DMS114 treated with DMSO at 0.1 percent for 48 hours (cell line): ENCODE measurements at regions not wholly inside any gene's neighbourhood (a gene's known extent, or its start where the extent isn't known, plus 50 kb on each side); places are given as distances from the start of the nearest gene placed in this dataset.

Source experiments
- DNase-seq: peaks from one replicate; lab custom pipeline; 2025; ENCODE audit not compliant: unreplicated experiment; lab: John Stamatoyannopoulos, UW

DNA sequence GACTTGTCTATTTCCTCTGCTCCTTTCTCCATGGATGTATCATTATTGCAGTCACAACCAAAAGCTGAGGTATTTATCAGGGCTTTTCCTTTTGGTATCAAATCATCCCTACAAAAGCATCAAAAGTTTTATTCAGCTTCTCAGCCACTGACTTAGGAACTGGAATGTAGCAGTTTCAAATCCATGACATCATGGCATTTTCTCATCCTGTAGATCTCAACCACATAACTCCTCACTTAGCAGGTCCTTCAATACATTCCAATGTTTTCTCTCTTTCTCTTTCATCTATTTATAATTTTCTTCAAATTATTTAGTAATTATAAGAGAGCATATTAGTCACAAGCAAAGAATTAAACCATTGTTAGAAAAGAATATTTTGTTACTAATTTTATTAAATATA lies 537.4 kb upstream of the SORCS1 start:
- no peak for DNase-seq

DNA sequence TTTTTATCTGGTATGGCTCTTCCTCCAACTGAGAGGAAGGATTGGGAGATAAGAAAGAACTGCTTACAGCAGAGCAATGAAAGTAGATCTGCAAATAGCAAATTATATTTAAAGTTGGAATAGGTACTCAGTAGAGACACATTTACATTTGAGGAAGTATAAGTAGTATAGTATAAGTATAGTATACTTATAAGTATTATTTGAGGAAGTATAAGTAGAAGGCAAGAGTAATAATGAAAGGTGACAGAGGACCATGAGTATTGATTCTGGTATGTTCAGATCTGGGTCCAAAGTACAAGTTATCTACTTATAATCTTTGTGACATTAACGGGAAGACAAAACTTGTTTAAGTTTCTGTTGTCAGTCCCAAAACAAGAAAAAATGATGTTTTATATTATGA lies 527.6 kb upstream of the SORCS1 start:
- DNase-seq = no peak

- no peak for DNase-seq
These were observed 524.8 kb upstream of the SORCS1 start for GRCh38 chr10:107689323-107689722.

DNA sequence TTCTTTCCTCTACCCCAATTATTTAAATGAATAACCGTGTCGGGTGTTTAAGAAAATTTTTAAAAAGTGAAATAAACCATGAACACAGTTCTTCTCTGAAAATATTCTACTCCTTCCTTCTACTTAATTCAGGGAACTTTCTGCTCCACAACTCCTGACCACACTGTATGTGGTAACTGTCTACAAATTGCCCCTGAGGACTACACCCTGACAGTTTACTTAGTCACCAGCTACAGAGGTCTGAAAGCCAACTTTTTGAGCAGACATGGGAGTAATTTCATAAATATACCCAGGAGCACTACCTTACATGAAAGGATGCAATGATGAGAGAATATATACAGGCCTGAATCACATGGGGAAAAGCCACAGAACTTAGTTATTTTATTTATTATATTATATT lies 523.2 kb upstream of the SORCS1 start:
- no peak for DNase-seq

DNA sequence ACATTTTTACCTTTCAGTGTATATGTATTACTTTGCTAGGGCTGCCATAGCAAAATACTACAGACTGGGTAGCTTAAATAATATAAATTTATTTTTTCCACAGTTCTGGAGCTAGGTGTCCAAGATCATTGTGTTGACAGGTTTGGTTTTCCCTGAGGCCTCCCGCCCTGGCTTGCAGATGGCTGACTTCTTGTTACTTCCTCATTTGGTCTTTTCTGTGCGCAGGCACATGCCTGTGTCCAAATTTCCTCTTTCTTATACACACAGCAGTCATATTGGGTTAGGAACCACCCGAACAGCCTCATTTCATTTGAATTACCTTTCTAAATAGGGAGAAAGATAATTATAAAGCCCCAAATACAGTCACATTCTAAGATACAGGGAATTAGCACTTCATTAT lies 521.6 kb upstream of the SORCS1 start:
- no peak for DNase-seq

- DNase-seq = no peak
These were observed 507.5 kb upstream of the SORCS1 start for GRCh38 chr10:107671960-107672359.

- DNase-seq = no peak
These were observed 501.7 kb upstream of the SORCS1 start for GRCh38 chr10:107666214-107666613.

GRCh38 chr10:107665459-107665858 lies 501.0 kb upstream of the SORCS1 start:
- DNase-seq = no peak

DNA sequence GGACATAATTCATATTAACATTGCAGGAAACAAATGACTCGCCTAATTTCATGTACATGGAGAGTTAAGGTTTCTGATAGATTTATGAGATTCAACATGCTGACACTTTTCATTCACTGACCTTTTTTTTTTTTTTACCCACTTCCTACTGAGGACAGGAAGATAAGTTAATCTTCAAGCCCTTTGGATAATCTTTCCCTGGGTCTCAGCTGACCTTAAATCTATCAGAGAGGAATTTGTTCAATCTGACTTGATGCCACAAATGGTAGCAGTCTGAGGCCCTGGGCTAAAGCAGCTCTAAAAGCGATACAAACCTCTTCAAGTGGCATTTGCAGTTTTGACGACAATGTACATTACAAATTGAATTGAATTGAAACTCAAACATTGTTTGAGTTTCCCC lies 493.3 kb upstream of the SORCS1 start:
- no peak for DNase-seq

- DNase-seq = no peak
These were observed 492.4 kb upstream of the SORCS1 start for GRCh38 chr10:107656932-107657331.

DNA sequence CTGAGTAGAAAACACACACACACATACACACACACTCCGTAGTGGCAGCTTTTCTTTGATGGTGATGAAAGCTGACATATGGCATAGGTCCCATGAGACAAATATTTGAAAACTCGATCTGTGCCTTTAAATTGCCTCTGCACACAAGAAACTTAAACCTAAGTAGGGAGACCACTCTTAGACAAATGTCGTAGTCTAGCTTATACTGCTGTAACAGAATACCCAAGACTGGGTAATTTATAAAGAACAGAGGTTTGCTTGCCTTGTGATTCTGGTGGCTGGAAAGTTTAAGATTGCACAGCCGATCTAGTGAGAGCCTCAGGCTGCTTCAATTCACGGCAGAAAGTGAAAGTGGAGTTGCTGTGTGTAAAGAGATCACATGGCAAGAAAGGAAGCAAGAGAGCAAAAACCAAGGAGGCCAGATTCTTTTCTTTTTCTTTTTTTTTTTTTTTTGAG lies 489.4 kb upstream of the SORCS1 start:
- no peak for DNase-seq

DNA sequence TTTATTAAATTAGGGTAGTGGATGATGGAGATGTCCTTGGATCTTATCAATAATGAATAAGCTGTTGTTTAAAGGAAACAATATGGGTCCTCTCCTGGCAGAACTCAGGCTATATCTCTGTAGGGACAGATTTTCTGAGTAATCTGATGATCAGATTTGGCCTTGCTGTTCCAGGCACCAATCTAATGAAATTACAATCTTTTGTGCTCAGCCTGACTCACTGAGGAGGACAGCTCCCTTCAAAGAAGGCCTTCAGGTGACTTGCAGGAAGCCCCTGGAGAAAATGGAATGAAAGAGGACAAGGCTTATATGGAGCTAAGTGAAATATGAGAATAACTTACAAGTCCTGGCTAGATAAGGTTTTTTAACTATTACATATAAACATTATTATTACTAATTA lies 486.4 kb upstream of the SORCS1 start:
- DNase-seq = no peak

DNA sequence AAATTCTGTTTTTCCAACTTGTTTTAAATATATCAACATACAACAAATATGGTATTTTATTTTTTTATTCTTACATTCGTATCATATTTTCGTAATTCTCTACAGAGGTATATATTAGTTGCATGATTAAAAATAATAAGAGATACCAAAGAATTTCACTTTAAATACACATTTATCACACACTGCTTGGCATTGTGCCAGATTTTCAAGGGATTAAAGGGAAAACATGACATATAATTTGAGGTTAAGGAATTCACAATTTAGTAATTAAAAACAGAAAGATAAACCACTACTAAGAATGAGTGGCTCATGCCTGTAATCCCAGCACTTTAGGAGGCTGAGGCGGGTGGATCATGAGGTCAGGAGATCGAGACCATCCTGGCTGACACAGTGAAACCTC lies 484.7 kb upstream of the SORCS1 start:
- DNase-seq = no peak

DNA sequence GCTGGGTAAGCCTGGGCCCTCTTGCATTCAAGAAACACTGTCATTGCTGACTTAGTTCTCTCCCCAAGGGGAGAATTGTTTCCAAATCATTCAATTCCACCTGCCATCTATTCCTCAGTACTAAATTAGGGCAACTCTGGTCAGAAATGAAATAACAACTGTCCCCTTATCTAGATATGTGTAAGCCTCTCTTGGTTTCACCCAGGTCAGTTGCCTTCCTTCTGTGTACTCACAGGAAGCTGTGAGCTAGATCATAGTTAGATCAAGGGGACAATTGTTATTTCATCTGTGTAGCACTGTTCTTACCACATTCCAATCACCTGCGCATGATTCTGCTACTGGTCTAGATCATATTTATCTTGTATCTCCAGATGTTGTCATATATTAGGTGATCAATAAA lies 483.0 kb upstream of the SORCS1 start:
- DNase-seq = no peak

DNA sequence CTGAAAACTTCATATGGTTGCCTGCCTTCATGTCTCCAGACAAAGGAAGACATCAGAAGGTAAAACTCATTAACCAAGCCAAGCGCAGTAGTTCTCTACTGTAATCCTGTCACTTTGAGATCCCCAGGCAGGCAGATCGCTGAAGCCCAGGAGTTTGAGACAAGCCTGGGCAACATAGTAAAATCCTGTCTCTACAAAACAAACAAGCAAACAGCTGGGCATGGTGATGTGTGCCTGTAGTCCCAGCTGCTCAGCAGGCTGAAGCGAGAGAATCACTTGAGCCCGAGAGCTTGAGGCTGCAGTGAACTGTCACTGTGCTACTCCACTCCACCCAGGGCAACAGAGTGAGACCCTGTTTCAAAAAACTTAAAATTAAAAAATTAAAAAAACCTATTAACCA lies 467.4 kb upstream of the SORCS1 start:
- no peak for DNase-seq

DNA sequence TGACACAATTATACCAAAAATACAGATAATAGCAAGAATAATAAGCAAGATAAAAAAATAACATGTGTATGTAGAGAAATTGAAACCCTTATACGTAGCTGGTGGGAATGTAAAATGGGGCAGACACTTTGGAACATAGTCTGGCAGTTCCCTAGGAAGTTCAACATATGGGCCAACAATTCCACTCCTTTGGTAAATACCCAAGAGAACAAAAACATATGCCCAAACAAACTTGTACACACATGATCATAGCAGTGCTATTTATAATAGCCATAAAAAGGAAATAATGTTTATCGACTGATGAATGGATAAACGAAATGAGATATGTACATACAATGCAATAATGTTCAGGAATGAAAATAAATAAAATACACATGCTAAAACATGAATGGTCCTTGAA lies 462.4 kb upstream of the SORCS1 start:
- DNase-seq = no peak

- no peak for DNase-seq
These were observed 458.8 kb upstream of the SORCS1 start for GRCh38 chr10:107623292-107623691.

DNA sequence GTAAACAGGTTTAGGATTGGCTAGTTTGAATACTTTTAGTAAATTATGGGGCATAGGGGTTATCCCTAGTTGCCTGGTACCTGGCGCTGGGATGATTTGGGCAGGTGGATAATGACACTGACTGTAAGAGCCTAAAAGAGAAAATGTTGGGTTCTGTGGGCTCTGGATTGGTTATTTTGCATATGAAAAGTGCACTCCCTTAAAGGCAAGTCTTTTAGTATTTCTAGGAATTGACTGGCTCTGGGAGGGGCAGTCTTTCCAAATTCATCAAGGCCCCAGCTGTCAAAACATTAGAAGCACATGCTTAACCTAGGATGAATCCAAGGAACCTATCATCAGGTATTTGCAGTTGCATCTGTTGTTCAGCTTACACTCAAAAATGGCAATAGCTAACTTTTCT lies 454.6 kb upstream of the SORCS1 start:
- no peak for DNase-seq

- no peak for DNase-seq
These were observed 454.0 kb upstream of the SORCS1 start for GRCh38 chr10:107618504-107618994.

DNA sequence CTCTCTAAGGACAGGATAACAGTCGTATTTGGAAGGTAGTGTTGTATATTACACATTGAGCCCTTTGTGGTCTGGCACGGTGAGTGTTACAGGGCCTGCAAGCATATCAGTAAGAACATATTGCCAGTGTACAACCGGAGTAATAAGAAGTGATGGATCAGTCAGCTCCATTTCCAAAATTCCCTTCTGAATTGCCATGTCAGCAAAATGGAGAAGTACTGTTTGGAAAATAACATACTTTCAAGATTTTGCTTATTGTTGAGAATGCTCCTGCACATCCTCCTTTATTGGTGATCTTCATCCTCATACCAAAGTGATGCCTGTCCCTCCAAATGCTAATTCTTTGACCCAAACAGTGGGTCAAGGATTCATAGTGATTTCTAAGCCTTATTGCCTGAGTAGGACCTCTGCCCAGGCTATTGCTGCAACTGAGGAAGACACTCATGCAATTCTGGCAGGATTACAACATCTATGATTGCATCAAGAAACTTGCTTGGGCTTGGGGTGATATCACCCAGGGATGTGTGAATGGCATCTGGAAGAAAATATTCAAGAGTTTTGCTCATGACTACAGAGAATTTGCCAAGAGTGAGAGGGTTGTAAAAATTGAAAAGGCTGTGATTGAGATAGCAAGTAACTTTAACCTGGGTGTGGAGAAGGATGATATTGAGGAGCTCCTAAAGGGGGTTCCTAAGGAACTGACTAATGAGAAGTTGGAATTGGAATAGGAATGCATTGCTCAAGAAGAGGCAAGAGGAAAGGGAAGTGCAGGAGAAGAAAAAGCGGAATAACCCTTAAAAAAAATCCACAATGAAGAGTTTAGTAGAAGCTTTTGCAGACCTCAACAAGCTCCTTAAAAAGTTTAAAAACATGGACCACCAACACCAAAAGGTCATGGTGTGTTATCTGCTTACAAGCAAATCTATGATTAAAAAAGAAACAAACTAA lies 452.2 kb upstream of the SORCS1 start:
- no peak for DNase-seq

- DNase-seq = no peak
These were observed 451.5 kb upstream of the SORCS1 start for GRCh38 chr10:107616031-107616430.

DNA sequence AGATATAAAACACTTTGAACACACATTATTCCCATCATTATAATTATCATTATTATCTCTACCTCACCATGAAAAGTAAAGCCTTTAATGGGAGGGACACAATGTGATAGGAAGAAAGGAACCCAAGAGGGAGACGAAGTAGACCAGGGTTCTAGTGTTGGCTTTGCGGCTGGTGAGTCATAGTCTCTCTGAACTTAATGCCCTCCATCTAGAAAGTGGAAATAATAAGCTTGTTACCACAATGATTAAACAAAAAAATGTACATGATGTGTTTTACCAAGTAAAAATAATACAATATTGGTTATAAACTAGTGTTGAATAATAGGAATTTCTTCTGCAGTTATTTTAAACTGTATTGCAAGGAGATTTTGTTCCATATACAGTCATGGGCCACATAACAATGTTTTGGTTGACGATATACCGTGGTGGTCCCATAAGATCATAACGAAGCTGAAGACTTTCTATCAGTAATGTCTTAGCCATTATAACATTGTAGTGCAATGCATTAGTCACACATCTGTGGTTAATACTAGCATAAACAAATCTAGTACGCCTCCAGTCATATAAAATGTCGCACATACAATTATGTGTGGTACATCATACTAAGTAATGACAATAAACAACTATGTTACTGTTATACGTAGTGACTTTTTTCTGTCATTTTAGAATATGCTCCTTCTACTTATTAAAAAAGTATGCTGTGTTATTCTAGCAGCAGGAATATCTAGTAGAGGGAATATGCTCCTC lies 450.6 kb upstream of the SORCS1 start:
- DNase-seq = no peak
